ENCODE measurements at regions not wholly inside any gene's neighbourhood (a gene's known extent, or its start where the extent isn't known, plus 50 kb on each side); places are given as distances from the start of the nearest gene placed in this dataset.
"Not testable (repeated sequence)": the region's sequence is repeated elsewhere in the genome, so short reads cannot be mapped to it uniquely, and the experiment has no call there.

GRCh38 chrX:41981481-41982013 lies 58.2 kb upstream of the CASK start:
- DNase-seq (ENCODE audit: low spot score): no peak

GRCh38 chrX:41974677-41975076 lies 51.3 kb upstream of the CASK start:
- DNase-seq (ENCODE audit: low spot score): not testable (repeated sequence)

- DNase-seq (ENCODE audit: low spot score): no peak
Measured at GRCh38 chrX:41973208-41973607, 49.9 kb upstream of the CASK start.

All from globus pallidus (tissue), 1 donor.